ENCODE measurements at regions not wholly inside any gene's neighbourhood (a gene's known extent, or its start where the extent isn't known, plus 50 kb on each side); places are given as distances from the start of the nearest gene placed in this dataset.

- TF ChIP-seq POLR2AphosphoS5 (IDR thresholded peaks at IDR 0.05) (no peak), CTCF (IDR thresholded peaks at IDR 0.05) (no peak)
These were observed 100.2 kb upstream of the RAB3GAP2 start for GRCh38 chr1:220372451-220372850.

Measured in upper lobe of left lung (tissue), 4 donors.